K562 (cell line): ENCODE measurements at regions not wholly inside any gene's neighbourhood (a gene's known extent, or its start where the extent isn't known, plus 50 kb on each side); places are given as distances from the start of the nearest gene placed in this dataset.

Experiments used
- ATAC-seq: fragments of 200-7000 bp; cut with Tn5 transposase; 3 replicates; pipeline ENCODE4 v1.9.1; 2020; ENCODE audit warnings: moderate library complexity
- BruUV-seq: library from RNA; stranded (reverse); fragments of 400-500 nt; replicated peaks from 2 replicates; lab custom pipeline; 2021; lab: Mats Ljungman, UMichigan
- CTCF ChIA-PET: fragments of 300-600 bp; formaldehyde crosslinking; extraction: SDS; loops from one replicate; lab custom pipeline; 2021; ENCODE audit warnings: low intra/inter-chr PET ratio; lab: Yijun Ruan, JAX
- POLR2A ChIA-PET: fragments of 300-600, 350-650 bp; sonication (Branson Sonifier 250); formaldehyde crosslinking; extraction: SDS; loops from one replicate; lab custom pipeline; 2021; ENCODE audit warnings: antibody characterized with exemption, inconsistent platforms; lab: Yijun Ruan, JAX
- DNase-seq, 4 experiments: peaks; one replicate each; pipeline versions ENCODE4 v3.0.0 to v3.0.0-alpha.2; 2011 to 2018; ENCODE audit warnings: low spot score in 3 of 4, mixed read lengths in 3 of 4; ENCODE audit errors: extremely low read depth in 1 of 4
- FAIRE-seq: peaks from 2 replicates; lab custom pipeline; 2011; peaks lifted over from hg19 to GRCh38; lab: Jason Lieb, UNC
- H2AFZ ChIP-seq: 2 replicates; pipeline ENCODE4 v1.6.0; 2011; ENCODE audit warnings: low read depth, low read length, control low read depth, inconsistent platforms
- H3K27ac ChIP-seq: fragments of 200-600 bp; 3 replicates; pipeline ENCODE4 v1.8.0; 2011; ENCODE audit warnings: low read depth, mild to moderate bottlenecking, control low read depth, inconsistent platforms, low read length, moderate library complexity, mixed read lengths; ENCODE audit errors: extremely low read depth
- H3K27me3 ChIP-seq, 2 experiments: fragments of 300-600 bp in 1 of 2; 2 replicates in 1 of 2; 3 replicates in 1 of 2; pipeline versions ENCODE4 v1.6.0 to v1.8.0; 2011; ENCODE audit warnings: inconsistent platforms in 2 of 2, low read length in 2 of 2, mild to moderate bottlenecking in 1 of 2, mixed read lengths in 1 of 2, moderate library complexity in 1 of 2; ENCODE audit not compliant: control insufficient read depth in 2 of 2, insufficient read depth in 2 of 2
- H3K36me3 ChIP-seq: fragments of 300-600 bp; 3 replicates; pipeline ENCODE4 v1.8.0; 2011; ENCODE audit warnings: mild to moderate bottlenecking, low read length, inconsistent platforms; ENCODE audit not compliant: control insufficient read depth, insufficient read depth
- H3K4me1 ChIP-seq, 2 experiments: fragments of 200-600 bp in 1 of 2; replicated peaks in 1 of 2; 2 replicates in 1 of 2; 3 replicates in 1 of 2; pipeline versions ENCODE4 v1.5.1 to v1.8.0; 2011; ENCODE audit warnings: inconsistent platforms in 2 of 2, low read length in 2 of 2, mild to moderate bottlenecking in 1 of 2, mixed read lengths in 1 of 2, moderate library complexity in 1 of 2; ENCODE audit not compliant: control insufficient read depth in 2 of 2, insufficient read depth in 2 of 2
- H3K4me2 ChIP-seq: 2 replicates; pipeline ENCODE4 v1.6.1; 2011; ENCODE audit warnings: low read length, control low read depth, inconsistent platforms, mixed read lengths; ENCODE audit not compliant: insufficient read depth
- H3K4me3 ChIP-seq: fragments of 200-600 bp; sonication (generic), shearing (Covaris generic); 2 replicates; pipeline ENCODE4 v1.5.1; 2016; ENCODE audit warnings: control low read depth, inconsistent platforms
- H3K79me2 ChIP-seq: fragments of 200-600 bp; 3 replicates; pipeline ENCODE4 v1.8.0; 2011; ENCODE audit warnings: low read length, inconsistent platforms; ENCODE audit not compliant: control insufficient read depth, insufficient read depth
- H3K9ac ChIP-seq, 2 experiments: 2 replicates each; pipeline versions ENCODE4 v1.6.0 to v1.6.1; 2011; ENCODE audit warnings: low read depth in 2 of 2, low read length in 2 of 2, control low read depth in 1 of 2, inconsistent platforms in 1 of 2, mild to moderate bottlenecking in 1 of 2, mixed read lengths in 1 of 2; ENCODE audit not compliant: insufficient read depth in 1 of 2
- H3K9me1 ChIP-seq: one replicate; pipeline ENCODE4 v1.6.0; 2011; ENCODE audit warnings: inconsistent platforms, mild to moderate bottlenecking, low read length, moderate library complexity; ENCODE audit not compliant: control insufficient read depth, insufficient read depth
- H3K9me3 ChIP-seq: replicated peaks from 2 replicates; pipeline ENCODE4 v1.5.1; 2011; ENCODE audit warnings: low read depth, low read length, inconsistent platforms; ENCODE audit not compliant: control insufficient read depth, insufficient read depth
- H4K20me1 ChIP-seq: replicated peaks from 2 replicates; pipeline ENCODE4 v1.6.1; 2011; ENCODE audit warnings: low read length, inconsistent platforms, mixed read lengths; ENCODE audit not compliant: control insufficient read depth, insufficient read depth
- MAFF ChIP-seq: IDR thresholded peaks from 2 replicates; pipeline ENCODE4 v1.6.1; 2012; ENCODE audit warnings: low read length, improper control_type of control experiment
- MED1 ChIP-seq: sonication (generic); formaldehyde crosslinking; IDR thresholded peaks from 2 replicates; pipeline ENCODE4 v1.8.1; 2023; ENCODE audit warnings: missing genetic modification reagents, borderline replicate concordance
- MEIS2 ChIP-seq: fragments of 450-650 bp; IDR thresholded peaks from 2 replicates; pipeline ENCODE4 v1.6.1; 2014; ENCODE audit warnings: mild to moderate bottlenecking; ENCODE audit not compliant: partially characterized antibody
- RBM25 ChIP-seq: fragments of 200-400 bp; formaldehyde crosslinking; IDR thresholded peaks from 2 replicates; pipeline ENCODE4 v1.6.1; 2018; ENCODE audit warnings: low read length, low read depth, moderate library complexity; ENCODE audit not compliant: severe bottlenecking
- TEAD4 ChIP-seq, 2 experiments: sonication (generic) in 1 of 2; formaldehyde crosslinking in 1 of 2; IDR thresholded peaks; 2 replicates each; pipeline versions ENCODE4 v1.6.1 to v1.8.0; 2012 to 2022; ENCODE audit warnings: borderline replicate concordance in 1 of 2, inconsistent platforms in 1 of 2, low read length in 1 of 2, mild to moderate bottlenecking in 1 of 2, missing genetic modification reagents in 1 of 2
- ZNF583 ChIP-seq: fragments of 250-450 bp; sonication (Bioruptor Pico); IDR thresholded peaks from 2 replicates; pipeline ENCODE4 v1.4.0; 2020
- WGBS: fragments of 100-300 bp; shearing (Covaris generic); methylation state at CpG from one replicate; pipeline ENCODE4 v1.1.6; 2016; ENCODE audit warnings: low coverage, mixed read lengths; ENCODE audit not compliant: insufficient coverage; ENCODE audit errors: missing lambda C conversion rate; 5-methylcytosine and 5-hydroxymethylcytosine counted together
- in situ Hi-C: fragments of 300-500 bp; cut with MboI; formaldehyde crosslinking; loops from 4 replicates; pipeline ENCODE4 v1.15.0; 2018; ENCODE audit warnings: inconsistent platforms, mixed read lengths
- intact Hi-C: fragments of 100-400 bp; cut with micrococcal nuclease; formaldehyde crosslinking; loops from 2 replicates; pipeline ENCODE4 v1.14.2; 2022
- TF ChIP-seq, protein P1 (sequence below): fragments of 250-450 bp; sonication (Bioruptor Pico); IDR thresholded peaks from 2 replicates; pipeline ENCODE4 v1.8.0; 2022; ENCODE audit warnings: inconsistent platforms

DNA sequence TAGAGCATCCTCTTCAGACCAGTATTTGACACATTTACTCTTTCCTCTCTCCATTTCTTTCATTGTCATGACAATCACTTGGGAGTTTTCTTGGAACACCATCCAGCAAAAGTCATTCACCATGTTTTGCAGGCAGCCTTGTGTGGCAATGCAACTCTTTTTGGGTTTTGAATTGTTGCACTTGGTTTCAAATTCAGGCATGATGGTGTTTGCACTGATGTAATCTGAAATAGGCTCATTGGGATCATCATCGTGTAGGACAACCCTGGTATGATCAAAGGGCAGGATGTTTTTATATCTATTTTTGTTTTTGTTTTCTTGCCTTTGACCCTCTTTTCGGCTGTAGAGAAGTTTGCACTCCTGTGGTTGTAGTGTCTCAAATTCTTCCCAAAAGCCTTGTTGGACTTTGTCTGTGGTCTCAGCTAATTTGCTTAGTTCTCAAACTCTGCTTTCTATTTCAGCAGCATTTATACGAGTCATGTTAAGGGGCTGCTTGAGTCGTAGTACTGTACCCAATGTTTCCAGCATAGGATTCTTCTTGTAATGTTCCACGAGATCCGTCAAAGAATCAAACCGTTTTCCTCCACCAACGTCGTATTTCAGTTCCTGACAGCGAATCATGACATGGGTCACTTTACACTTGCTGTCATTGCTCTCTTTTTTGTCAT, 160.8 kb upstream of the TNFAIP3 start:
- TF ChIP-seq MEIS2 = peak; percentile 5
- no peak for TF ChIP-seq MED1 (CRISPR knock-in tag)
- no peak for FAIRE-seq
- Histone ChIP-seq H3K4me3 (no peak overlapping the region), H4K20me1 (no peaks in the 10 kb centered on the region), H2AFZ (peak overlapping the region; percentile 16), H3K36me3 (no peaks in the 10 kb centered on the region), H3K9me3 (no peaks in the 10 kb centered on the region), H3K9me1 (no peaks in the 10 kb centered on the region), H3K4me2 (peak overlapping the region; percentile 14; the same call in 1 of the 2 replicates), H3K27me3 (peaks cover 2 to 10% of the 10 kb centered on the region in 2 experiments; a peak in 2 of 5 replicates), H3K27ac (no peak overlapping the region), H3K4me1 (peaks cover 0 to 10% of the 10 kb centered on the region in 2 experiments; a peak in 1 of 5 replicates), H3K79me2 (no peaks in the 10 kb centered on the region), H3K9ac (no peak overlapping the region)
- intact Hi-C loops = no loop called here
- ATAC-seq = no peak
- DNase-seq = no peak
- ChIA-PET POLR2A (interaction anchor here (1.0 kb wide), 1 partner anchor 174 kb away, joined by 3 read pairs; no protein-coding TSS in a partner anchor), CTCF (interaction anchor here (1.2 to 6.5 kb wide), 6 partner anchors 47 to 403 kb away, joined by 3 to 87 read pairs (median 17); partner anchors contain the start of gene TNFAIP3)
- 5% methylated on average over 10 of the region's 10 CpGs for WGBS
- BruUV-seq = no TSS peak
- in situ Hi-C loops = loop anchor here (5.0 to 10.0 kb wide), 4 partner anchors 91 to 296 kb away; partner anchors contain the start of gene TNFAIP3

DNA sequence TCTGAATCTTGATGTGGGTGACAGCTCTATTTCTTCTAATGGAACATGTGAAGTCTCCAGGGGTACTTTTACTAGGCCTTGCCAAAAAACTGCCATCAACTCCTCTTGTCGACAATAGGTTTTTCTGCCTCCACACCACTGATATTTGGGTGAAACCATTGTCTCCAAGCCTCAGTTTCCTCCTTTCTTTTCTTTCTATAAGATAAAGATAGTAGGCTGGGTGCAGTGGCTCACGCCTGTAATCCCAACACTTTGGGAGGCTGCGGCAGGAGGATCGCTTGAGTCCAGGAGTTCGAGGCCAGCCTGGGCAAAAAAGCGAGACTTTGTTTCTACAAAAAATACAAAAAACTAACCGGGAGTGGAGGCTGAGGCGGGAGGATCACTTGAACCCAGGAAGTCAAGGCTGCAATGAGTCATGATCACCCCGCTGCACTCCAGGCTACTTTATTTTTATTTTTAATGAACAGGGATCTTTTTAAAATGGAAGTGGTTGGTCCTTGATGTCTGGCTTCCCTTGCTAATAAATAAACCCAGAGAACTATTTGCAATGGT, 159.9 kb upstream of the TNFAIP3 start:
- WGBS = 41% methylated on average over 9 of the region's 9 CpGs
- Histone ChIP-seq H2AFZ (no peak overlapping the region), H3K27ac (no peak overlapping the region), H4K20me1 (no peaks in the 10 kb centered on the region), H3K79me2 (no peaks in the 10 kb centered on the region), H3K4me1 (peaks cover 0 to 10% of the 10 kb centered on the region in 2 experiments; a peak in 1 of 5 replicates), H3K4me3 (no peak overlapping the region), H3K27me3 (0 out of 5 replicates have a peak, but pooled peaks cover 0 to 1% of the 10 kb centered on the region in 2 experiments), H3K9me3 (no peaks in the 10 kb centered on the region), H3K9ac (no peak overlapping the region), H3K4me2 (no peak overlapping the region), H3K36me3 (no peaks in the 10 kb centered on the region), H3K9me1 (no peaks in the 10 kb centered on the region)
- intact Hi-C loops (no loop called here), in situ Hi-C loops (loop anchor here (5.0 to 10.0 kb wide), 4 partner anchors 90 to 295 kb away; partner anchors contain the start of gene TNFAIP3)
- DNase-seq (no peak), FAIRE-seq (no peak), ATAC-seq (no peak)
- POLR2A ChIA-PET = interaction anchor here (0.9 to 2.0 kb wide), 7 partner anchors 15 to 302 kb away, joined by 3 to 8 read pairs (median 5); partner anchors contain the start of gene TNFAIP3
- TF ChIP-seq, protein P1, sequence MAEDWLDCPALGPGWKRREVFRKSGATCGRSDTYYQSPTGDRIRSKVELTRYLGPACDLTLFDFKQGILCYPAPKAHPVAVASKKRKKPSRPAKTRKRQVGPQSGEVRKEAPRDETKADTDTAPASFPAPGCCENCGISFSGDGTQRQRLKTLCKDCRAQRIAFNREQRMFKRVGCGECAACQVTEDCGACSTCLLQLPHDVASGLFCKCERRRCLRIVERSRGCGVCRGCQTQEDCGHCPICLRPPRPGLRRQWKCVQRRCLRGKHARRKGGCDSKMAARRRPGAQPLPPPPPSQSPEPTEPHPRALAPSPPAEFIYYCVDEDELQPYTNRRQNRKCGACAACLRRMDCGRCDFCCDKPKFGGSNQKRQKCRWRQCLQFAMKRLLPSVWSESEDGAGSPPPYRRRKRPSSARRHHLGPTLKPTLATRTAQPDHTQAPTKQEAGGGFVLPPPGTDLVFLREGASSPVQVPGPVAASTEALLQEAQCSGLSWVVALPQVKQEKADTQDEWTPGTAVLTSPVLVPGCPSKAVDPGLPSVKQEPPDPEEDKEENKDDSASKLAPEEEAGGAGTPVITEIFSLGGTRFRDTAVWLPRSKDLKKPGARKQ (CRISPR knock-in tag) = no peak
- peak; percentile 28 for TF ChIP-seq RBM25
- TF ChIP-seq ZNF583 (CRISPR knock-in tag) = no peak
- TF ChIP-seq MAFF = no peak
- TF ChIP-seq TEAD4 (IDR thresholded peaks at IDR 0.05; ENCODE audit: low read length) = no peak
- TF ChIP-seq TEAD4 (CRISPR knock-in tag; IDR thresholded peaks at IDR 0.05; ENCODE audit: borderline replicate concordance) = no peak
- CTCF ChIA-PET = interaction anchor here (1.0 to 6.5 kb wide), 13 partner anchors 46 to 402 kb away, joined by 3 to 87 read pairs (median 7); partner anchors contain the start of gene TNFAIP3
- no TSS peak for BruUV-seq
